Frontal cortex (tissue), 1 donor: ENCODE measurements at regions not wholly inside any gene's neighbourhood (a gene's known extent, or its start where the extent isn't known, plus 50 kb on each side); places are given as distances from the start of the nearest gene placed in this dataset. TPM values are rescaled to one million over a fixed set of nuclear protein-coding genes. Genes with fewer than 3 reads are reported as not detected.

ENCODE experiments used
- small RNA-seq: library from RNA; depleted of rRNA; stranded (forward); fragments of <200 nt; gene quantifications from one replicate; pipeline ENCODE3, GENCODE V24; 2014

Small RNAs in the stretch of these regions (small RNA-seq; reads per million reads assigned to genes)
- gene RF00019, result not detected
